ENCODE measurements at regions not wholly inside any gene's neighbourhood (a gene's known extent, or its start where the extent isn't known, plus 50 kb on each side); places are given as distances from the start of the nearest gene placed in this dataset.

GRCh38 chr10:123595661-123596060, 70.5 kb upstream of the GPR26 start:
- TF ChIP-seq GATA3 (IDR thresholded peaks at IDR 0.05; ENCODE audit: low read depth, low read length) (no peak), GATA2 (IDR thresholded peaks at IDR 0.05; ENCODE audit: low read depth, low read length) (no peak)
